GM18511 (cell line): ENCODE measurements at regions not wholly inside any gene's neighbourhood (a gene's known extent, or its start where the extent isn't known, plus 50 kb on each side); places are given as distances from the start of the nearest gene placed in this dataset.

Experiments used
- ATAC-seq: cut with Tn5 transposase; IDR thresholded peaks from one replicate; pipeline ENCODE4 v1.9.1; 2021; ENCODE audit warnings: mild to moderate bottlenecking, moderate library complexity; ENCODE audit not compliant: unreplicated experiment

GRCh38 chr14:51504669-51505068 is 147.0 kb upstream of the FRMD6 start:
- ATAC-seq, result no peak

- no peak for ATAC-seq
Measured at GRCh38 chr14:51507511-51507905, 144.2 kb upstream of the FRMD6 start.

GRCh38 chr14:51507906-51508511 is 143.7 kb upstream of the FRMD6 start:
- no peak for ATAC-seq

- ATAC-seq, result no peak
Measured at GRCh38 chr14:51511265-51511664, 140.4 kb upstream of the FRMD6 start.

- no peak for ATAC-seq
Measured at GRCh38 chr14:51512316-51512715, 139.4 kb upstream of the FRMD6 start.

GRCh38 chr14:51513281-51513680 is 138.4 kb upstream of the FRMD6 start:
- ATAC-seq, result no peak

- ATAC-seq, result no peak
Measured at GRCh38 chr14:51513933-51514332, 137.8 kb upstream of the FRMD6 start.

GRCh38 chr14:51515611-51516010 is 136.1 kb upstream of the FRMD6 start:
- no peak for ATAC-seq

- ATAC-seq, result no peak
Measured at GRCh38 chr14:51516706-51517395, 134.9 kb upstream of the FRMD6 start.

GRCh38 chr14:51518280-51518679 is 133.4 kb upstream of the FRMD6 start:
- no peak for ATAC-seq

GRCh38 chr14:51518711-51519110 is 133.0 kb upstream of the FRMD6 start:
- ATAC-seq, result no peak

GRCh38 chr14:51520087-51520486 is 131.6 kb upstream of the FRMD6 start:
- no peak for ATAC-seq

GRCh38 chr14:51521764-51522163 is 129.9 kb upstream of the FRMD6 start:
- ATAC-seq, result no peak

GRCh38 chr14:51523243-51523642 is 128.5 kb upstream of the FRMD6 start:
- no peak for ATAC-seq

GRCh38 chr14:51525739-51526138 is 126.0 kb upstream of the FRMD6 start:
- no peak for ATAC-seq

- no peak for ATAC-seq
Measured at GRCh38 chr14:51527073-51527472, 124.6 kb upstream of the FRMD6 start.

- no peak for ATAC-seq
Measured at GRCh38 chr14:51529736-51530135, 122.0 kb upstream of the FRMD6 start.

GRCh38 chr14:51533160-51533559 is 118.5 kb upstream of the FRMD6 start:
- ATAC-seq, result no peak

- no peak for ATAC-seq
Measured at GRCh38 chr14:51533872-51534553, 117.7 kb upstream of the FRMD6 start.

GRCh38 chr14:51534610-51535011 is 117.1 kb upstream of the FRMD6 start:
- no peak for ATAC-seq

- ATAC-seq, result no peak
Measured at GRCh38 chr14:51535443-51536044, 116.2 kb upstream of the FRMD6 start.

- ATAC-seq, result no peak
Measured at GRCh38 chr14:51538973-51539372, 112.7 kb upstream of the FRMD6 start.
